IMR-90 (cell line): ENCODE measurements at regions not wholly inside any gene's neighbourhood (a gene's known extent, or its start where the extent isn't known, plus 50 kb on each side); places are given as distances from the start of the nearest gene placed in this dataset.

Experiments used
- ATAC-seq: fragments of 200-7000 bp; cut with Tn5 transposase; 2 replicates; pipeline ENCODE4 v1.9.1; 2020; ENCODE audit warnings: low read depth, mild to moderate bottlenecking, moderate library complexity
- BruUV-seq: library from RNA; stranded (reverse); fragments of 400-500 nt; replicated peaks from 2 replicates; lab custom pipeline; 2021; lab: Mats Ljungman, UMichigan
- CTCF ChIA-PET: fragments of 300-600 bp; formaldehyde crosslinking; extraction: SDS; loops from one replicate; lab custom pipeline; 2021; ENCODE audit warnings: antibody characterized with exemption; lab: Yijun Ruan, JAX
- POLR2A ChIA-PET: fragments of 300-600 bp; sonication (Branson Sonifier 250); formaldehyde crosslinking; loops from one replicate; lab custom pipeline; 2022; ENCODE audit warnings: antibody characterized with exemption; ENCODE audit not compliant: unreplicated experiment; lab: Charles Lee
- DNase-seq: peaks from one replicate; pipeline ENCODE4 v3.0.0; 2013
- H2AFZ ChIP-seq: replicated peaks from 2 replicates; pipeline ENCODE3; 2013; ENCODE audit warnings: low read length, mild to moderate bottlenecking; ENCODE audit not compliant: poor library complexity
- H2AK5ac ChIP-seq: 2 replicates; pipeline ENCODE4 v1.6.1; 2013; ENCODE audit warnings: low read depth, low read length, inconsistent platforms
- H2AK9ac ChIP-seq: replicated peaks from 2 replicates; pipeline ENCODE3; 2013; ENCODE audit warnings: mild to moderate bottlenecking, low read depth, low read length, moderate library complexity; ENCODE audit not compliant: poor library complexity
- H2BK120ac ChIP-seq: 2 replicates; pipeline ENCODE4 v1.6.1; 2013; ENCODE audit warnings: low read depth, low read length, inconsistent platforms
- H2BK15ac ChIP-seq: 3 replicates; pipeline ENCODE4 v1.6.1; 2013; ENCODE audit warnings: low read depth, low read length, inconsistent platforms
- H2BK20ac ChIP-seq: 2 replicates; pipeline ENCODE4 v1.6.1; 2013; ENCODE audit warnings: low read depth, mild to moderate bottlenecking, inconsistent platforms, low read length, moderate library complexity
- H2BK5ac ChIP-seq: 2 replicates; pipeline ENCODE4 v1.6.1; 2013; ENCODE audit warnings: mild to moderate bottlenecking, low read depth, low read length, inconsistent platforms; ENCODE audit not compliant: poor library complexity, severe bottlenecking
- H3K14ac ChIP-seq: replicated peaks from 2 replicates; pipeline ENCODE4 v1.6.1; 2013; ENCODE audit warnings: low read depth, low read length, inconsistent platforms
- H3K18ac ChIP-seq: 2 replicates; pipeline ENCODE4 v1.6.1; 2013; ENCODE audit warnings: low read depth, low read length, control low read depth
- H3K23ac ChIP-seq: 2 replicates; pipeline ENCODE4 v1.6.1; 2013; ENCODE audit warnings: low read depth, low read length, inconsistent platforms
- H3K27ac ChIP-seq: 2 replicates; pipeline ENCODE4 v1.5.1; 2013; ENCODE audit warnings: mild to moderate bottlenecking, control low read depth, low read length; ENCODE audit not compliant: insufficient read depth
- H3K27me3 ChIP-seq: 2 replicates; pipeline ENCODE4 v1.6.1; 2013; ENCODE audit warnings: low read length; ENCODE audit not compliant: control insufficient read depth, insufficient read depth
- H3K36me3 ChIP-seq: 2 replicates; pipeline ENCODE4 v1.6.1; 2013; ENCODE audit warnings: low read length, mixed read lengths; ENCODE audit not compliant: control insufficient read depth, insufficient read depth
- H3K4ac ChIP-seq: 2 replicates; pipeline ENCODE4 v1.6.1; 2013; ENCODE audit warnings: low read depth, low read length, inconsistent platforms
- H3K4me1 ChIP-seq: 2 replicates; pipeline ENCODE4 v1.6.1; 2013; ENCODE audit warnings: low read length, mixed read lengths; ENCODE audit not compliant: control insufficient read depth, insufficient read depth
- H3K4me2 ChIP-seq: 2 replicates; pipeline ENCODE4 v1.6.1; 2013; ENCODE audit warnings: low read depth, mild to moderate bottlenecking, control low read depth, low read length, moderate library complexity
- H3K4me3 ChIP-seq: 2 replicates; pipeline ENCODE4 v1.5.1; 2013; ENCODE audit warnings: low read depth, mild to moderate bottlenecking, control low read depth, low read length, moderate library complexity; ENCODE audit not compliant: insufficient read depth
- H3K56ac ChIP-seq: 2 replicates; pipeline ENCODE4 v1.6.1; 2013; ENCODE audit warnings: low read length, inconsistent platforms; ENCODE audit not compliant: insufficient read depth; ENCODE audit errors: extremely low read depth
- H3K79me1 ChIP-seq, 2 experiments: 2 replicates each; pipeline ENCODE4 v1.6.1; 2013; ENCODE audit warnings: low read length in 2 of 2, inconsistent platforms in 1 of 2, low read depth in 1 of 2
- H3K9ac ChIP-seq: 2 replicates; pipeline ENCODE4 v1.6.1; 2013; ENCODE audit warnings: low read depth, low read length, control low read depth
- H3K9me1 ChIP-seq: 2 replicates; pipeline ENCODE4 v1.6.1; 2013; ENCODE audit warnings: low read length, inconsistent platforms; ENCODE audit not compliant: insufficient read depth
- H3K9me3 ChIP-seq: 2 replicates; pipeline ENCODE4 v1.6.1; 2013; ENCODE audit warnings: low read length; ENCODE audit not compliant: control insufficient read depth, insufficient read depth
- H4K20me1 ChIP-seq: 2 replicates; pipeline ENCODE4 v1.6.1; 2013; ENCODE audit warnings: low read length, inconsistent platforms; ENCODE audit not compliant: insufficient read depth
- H4K5ac ChIP-seq: 2 replicates; pipeline ENCODE4 v1.6.1; 2013; ENCODE audit warnings: mild to moderate bottlenecking, low read depth, low read length, control low read depth
- H4K8ac ChIP-seq, 2 experiments: 2 replicates each; pipeline ENCODE4 v1.6.1; 2013; ENCODE audit warnings: low read depth in 2 of 2, low read length in 2 of 2, control low read depth in 1 of 2, inconsistent platforms in 1 of 2
- H4K91ac ChIP-seq: 2 replicates; pipeline ENCODE4 v1.6.1; 2013; ENCODE audit warnings: low read depth, low read length, inconsistent platforms; ENCODE audit not compliant: insufficient read depth
- BHLHE40 ChIP-seq: fragments of 150-350 bp; IDR thresholded peaks from 2 replicates; pipeline ENCODE4 v1.6.1; 2016; ENCODE audit warnings: mild to moderate bottlenecking, low read depth, low read length
- CHD1 ChIP-seq: IDR thresholded peaks from 2 replicates; pipeline ENCODE4 v1.6.1; 2012; ENCODE audit warnings: low read depth, low read length, improper control_type of control experiment
- MAZ ChIP-seq: IDR thresholded peaks from 2 replicates; pipeline ENCODE4 v1.6.1; 2012; ENCODE audit warnings: low read depth, mild to moderate bottlenecking, low read length, improper control_type of control experiment, moderate library complexity, borderline replicate concordance
- RCOR1 ChIP-seq: IDR thresholded peaks from 2 replicates; pipeline ENCODE4 v1.6.1; 2012; ENCODE audit warnings: mild to moderate bottlenecking, low read length, improper control_type of control experiment; ENCODE audit not compliant: insufficient replicate concordance
- WGBS, 2 experiments: methylation state at CpG; one replicate each; pipeline versions ENCODE4 v1.1.5 to v1.1.7; 2013; ENCODE audit warnings: missing lambda C conversion rate in 2 of 2; ENCODE audit not compliant: insufficient read length in 1 of 2; ENCODE audit errors: extremely low coverage in 2 of 2; 5-methylcytosine and 5-hydroxymethylcytosine counted together
- dilution Hi-C: fragments of 300-500 bp; cut with HindIII; formaldehyde crosslinking; loops from one replicate; pipeline ENCODE4 v1.14.3; 2018; ENCODE audit warnings: low sequenced_read_pairs; ENCODE audit not compliant: unreplicated experiment
- in situ Hi-C: fragments of 300-500 bp; cut with MboI; formaldehyde crosslinking; loops from 3 replicates; pipeline ENCODE4 v1.14.3; 2019; ENCODE audit warnings: low sequenced_read_pairs, inconsistent platforms, mixed read lengths
- intact Hi-C: fragments of 100-400 bp; cut with micrococcal nuclease; formaldehyde crosslinking; loops from 2 replicates; pipeline ENCODE4 v1.10.0; 2022
- TF ChIP-seq, protein P1 (sequence below): fragments of 150-350 bp; IDR thresholded peaks from 2 replicates; pipeline ENCODE4 v1.6.1; 2017; ENCODE audit warnings: mild to moderate bottlenecking, antibody characterized with exemption, low read length, low read depth

DNA sequence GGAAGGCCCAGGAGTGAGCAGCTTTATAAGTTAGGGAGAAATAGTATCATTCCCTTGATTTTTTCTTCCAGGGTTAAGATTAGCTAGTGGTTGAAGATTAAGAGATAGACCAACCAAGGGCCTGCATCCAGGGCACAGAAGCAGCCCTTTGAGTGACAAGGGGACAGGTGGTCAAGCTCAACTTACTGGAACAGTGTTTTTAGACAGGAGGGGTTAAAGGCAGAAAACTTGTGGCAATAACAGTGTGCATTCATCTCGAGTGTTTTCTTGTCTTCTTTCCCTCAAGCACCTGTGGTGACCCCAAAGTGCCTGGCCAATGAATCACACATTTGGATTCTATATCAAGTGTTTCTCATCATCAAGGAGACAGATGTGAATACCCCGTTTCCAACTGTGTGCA, 267.5 kb downstream of the PDCD6IP start:
- Histone ChIP-seq H3K4me3 (no peak overlapping the region), H3K9me1 (no peaks in the 10 kb centered on the region), H3K23ac (no peak overlapping the region), H4K20me1 (no peaks in the 10 kb centered on the region), H2AK9ac (no peak overlapping the region), H2AFZ (no peak overlapping the region), H2AK5ac (no peak overlapping the region), H4K91ac (no peak overlapping the region), H3K27me3 (no peaks in the 10 kb centered on the region; the same call in 1 of the 2 replicates), H3K4me2 (no peak overlapping the region), H2BK120ac (no peak overlapping the region), H3K56ac (no peak overlapping the region), H3K9me3 (no peaks in the 10 kb centered on the region), H3K27ac (no peak overlapping the region), H3K4me1 (no peaks in the 10 kb centered on the region), H3K4ac (no peak overlapping the region), H4K5ac (no peak overlapping the region), H2BK20ac (no peak overlapping the region), H3K18ac (no peak overlapping the region), H2BK5ac (no peak overlapping the region), H3K79me1 (no peaks in the 10 kb centered on the region), H3K9ac (no peak overlapping the region), H3K36me3 (no peaks in the 10 kb centered on the region), H4K8ac (no peak overlapping the region), H3K14ac (no peak overlapping the region), H2BK15ac (no peak overlapping the region)
- dilution Hi-C loops: no loop called here
- TF ChIP-seq, protein P1, sequence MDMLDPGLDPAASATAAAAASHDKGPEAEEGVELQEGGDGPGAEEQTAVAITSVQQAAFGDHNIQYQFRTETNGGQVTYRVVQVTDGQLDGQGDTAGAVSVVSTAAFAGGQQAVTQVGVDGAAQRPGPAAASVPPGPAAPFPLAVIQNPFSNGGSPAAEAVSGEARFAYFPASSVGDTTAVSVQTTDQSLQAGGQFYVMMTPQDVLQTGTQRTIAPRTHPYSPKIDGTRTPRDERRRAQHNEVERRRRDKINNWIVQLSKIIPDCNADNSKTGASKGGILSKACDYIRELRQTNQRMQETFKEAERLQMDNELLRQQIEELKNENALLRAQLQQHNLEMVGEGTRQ: no peak
- TF ChIP-seq MAZ (no peak), RCOR1 (no peak), BHLHE40 (no peak), CHD1 (no peak)
- intact Hi-C loops: no loop called here
- WGBS, 2 experiments: no CpG with 5 or more reads among the region's 2 CpGs
- CTCF ChIA-PET: interaction anchor here (2.8 kb wide), 1 partner anchor 9 kb away, joined by 7 read pairs; no protein-coding TSS in a partner anchor
- no TSS peak for BruUV-seq
- ATAC-seq (no peak), DNase-seq (no peak)
- POLR2A ChIA-PET: no interaction called here
- in situ Hi-C loops: no loop called here
